K562 (cell line): ENCODE measurements at regions not wholly inside any gene's neighbourhood (a gene's known extent, or its start where the extent isn't known, plus 50 kb on each side); places are given as distances from the start of the nearest gene placed in this dataset.

Source experiments
- ATAC-seq: fragments of 200-7000 bp; cut with Tn5 transposase; 3 replicates; pipeline ENCODE4 v1.9.1; 2020; ENCODE audit warnings: moderate library complexity
- BruUV-seq: library from RNA; stranded (reverse); fragments of 400-500 nt; replicated peaks from 2 replicates; lab custom pipeline; 2021; lab: Mats Ljungman, UMichigan
- CTCF ChIA-PET: fragments of 300-600 bp; formaldehyde crosslinking; extraction: SDS; loops from one replicate; lab custom pipeline; 2021; ENCODE audit warnings: low intra/inter-chr PET ratio; lab: Yijun Ruan, JAX
- POLR2A ChIA-PET: fragments of 300-600, 350-650 bp; sonication (Branson Sonifier 250); formaldehyde crosslinking; extraction: SDS; loops from one replicate; lab custom pipeline; 2021; ENCODE audit warnings: antibody characterized with exemption, inconsistent platforms; lab: Yijun Ruan, JAX
- DNase-seq, 4 experiments: peaks; one replicate each; pipeline versions ENCODE4 v3.0.0 to v3.0.0-alpha.2; 2011 to 2018; ENCODE audit warnings: low spot score in 3 of 4, mixed read lengths in 3 of 4; ENCODE audit errors: extremely low read depth in 1 of 4
- FAIRE-seq: peaks from 2 replicates; lab custom pipeline; 2011; peaks lifted over from hg19 to GRCh38; lab: Jason Lieb, UNC
- H2AFZ ChIP-seq: 2 replicates; pipeline ENCODE4 v1.6.0; 2011; ENCODE audit warnings: low read depth, low read length, control low read depth, inconsistent platforms
- H3K27ac ChIP-seq: fragments of 200-600 bp; 3 replicates; pipeline ENCODE4 v1.8.0; 2011; ENCODE audit warnings: low read depth, mild to moderate bottlenecking, control low read depth, inconsistent platforms, low read length, moderate library complexity, mixed read lengths; ENCODE audit errors: extremely low read depth
- H3K27me3 ChIP-seq, 2 experiments: fragments of 300-600 bp in 1 of 2; 2 replicates in 1 of 2; 3 replicates in 1 of 2; pipeline versions ENCODE4 v1.6.0 to v1.8.0; 2011; ENCODE audit warnings: inconsistent platforms in 2 of 2, low read length in 2 of 2, mild to moderate bottlenecking in 1 of 2, mixed read lengths in 1 of 2, moderate library complexity in 1 of 2; ENCODE audit not compliant: control insufficient read depth in 2 of 2, insufficient read depth in 2 of 2
- H3K36me3 ChIP-seq: fragments of 300-600 bp; 3 replicates; pipeline ENCODE4 v1.8.0; 2011; ENCODE audit warnings: mild to moderate bottlenecking, low read length, inconsistent platforms; ENCODE audit not compliant: control insufficient read depth, insufficient read depth
- H3K4me1 ChIP-seq, 2 experiments: fragments of 200-600 bp in 1 of 2; replicated peaks in 1 of 2; 2 replicates in 1 of 2; 3 replicates in 1 of 2; pipeline versions ENCODE4 v1.5.1 to v1.8.0; 2011; ENCODE audit warnings: inconsistent platforms in 2 of 2, low read length in 2 of 2, mild to moderate bottlenecking in 1 of 2, mixed read lengths in 1 of 2, moderate library complexity in 1 of 2; ENCODE audit not compliant: control insufficient read depth in 2 of 2, insufficient read depth in 2 of 2
- H3K4me2 ChIP-seq: 2 replicates; pipeline ENCODE4 v1.6.1; 2011; ENCODE audit warnings: low read length, control low read depth, inconsistent platforms, mixed read lengths; ENCODE audit not compliant: insufficient read depth
- H3K4me3 ChIP-seq: fragments of 200-600 bp; sonication (generic), shearing (Covaris generic); 2 replicates; pipeline ENCODE4 v1.5.1; 2016; ENCODE audit warnings: control low read depth, inconsistent platforms
- H3K79me2 ChIP-seq: fragments of 200-600 bp; 3 replicates; pipeline ENCODE4 v1.8.0; 2011; ENCODE audit warnings: low read length, inconsistent platforms; ENCODE audit not compliant: control insufficient read depth, insufficient read depth
- H3K9ac ChIP-seq, 2 experiments: 2 replicates each; pipeline versions ENCODE4 v1.6.0 to v1.6.1; 2011; ENCODE audit warnings: low read depth in 2 of 2, low read length in 2 of 2, control low read depth in 1 of 2, inconsistent platforms in 1 of 2, mild to moderate bottlenecking in 1 of 2, mixed read lengths in 1 of 2; ENCODE audit not compliant: insufficient read depth in 1 of 2
- H3K9me1 ChIP-seq: one replicate; pipeline ENCODE4 v1.6.0; 2011; ENCODE audit warnings: inconsistent platforms, mild to moderate bottlenecking, low read length, moderate library complexity; ENCODE audit not compliant: control insufficient read depth, insufficient read depth
- H3K9me3 ChIP-seq: replicated peaks from 2 replicates; pipeline ENCODE4 v1.5.1; 2011; ENCODE audit warnings: low read depth, low read length, inconsistent platforms; ENCODE audit not compliant: control insufficient read depth, insufficient read depth
- H4K20me1 ChIP-seq: replicated peaks from 2 replicates; pipeline ENCODE4 v1.6.1; 2011; ENCODE audit warnings: low read length, inconsistent platforms, mixed read lengths; ENCODE audit not compliant: control insufficient read depth, insufficient read depth
- FOXK2 ChIP-seq, 2 experiments: fragments of 450-650 bp; IDR thresholded peaks in 1 of 2; conservative IDR thresholded peaks in 1 of 2; 2 replicates each; pipeline ENCODE4 v1.6.1; 2016; ENCODE audit warnings: low read depth in 2 of 2, mild to moderate bottlenecking in 1 of 2
- HMG20A ChIP-seq: fragments of 450-650 bp; formaldehyde crosslinking; conservative IDR thresholded peaks from 2 replicates; pipeline ENCODE4 v1.4.0; 2020; ENCODE audit warnings: mild to moderate bottlenecking, mixed read lengths
- MCM3 ChIP-seq: fragments of 450-650 bp; IDR thresholded peaks from 2 replicates; pipeline ENCODE4 v1.6.1; 2016
- NR0B1 ChIP-seq: fragments of 450-650 bp; IDR thresholded peaks from one replicate; pipeline ENCODE4 v1.6.1; 2018; ENCODE audit warnings: mild to moderate bottlenecking, moderate library complexity; ENCODE audit not compliant: partially characterized antibody
- PHB ChIP-seq: fragments of 250-450 bp; sonication (Bioruptor Pico); IDR thresholded peaks from 2 replicates; pipeline ENCODE4 v1.5.0; 2021
- ZBTB17 ChIP-seq: fragments of 450-650 bp; formaldehyde crosslinking; IDR thresholded peaks from 2 replicates; pipeline ENCODE4 v1.4.0; 2020; ENCODE audit warnings: mild to moderate bottlenecking
- ZC3H11A ChIP-seq: IDR thresholded peaks from 2 replicates; pipeline ENCODE4 v1.6.1; 2012; ENCODE audit warnings: low read depth, low read length, improper control_type of control experiment
- ZNF121 ChIP-seq: sonication (generic); formaldehyde crosslinking; conservative IDR thresholded peaks from 2 replicates; pipeline ENCODE4 v1.8.0; 2022; ENCODE audit warnings: missing genetic modification reagents
- WGBS: fragments of 100-300 bp; shearing (Covaris generic); methylation state at CpG from one replicate; pipeline ENCODE4 v1.1.6; 2016; ENCODE audit warnings: low coverage, mixed read lengths; ENCODE audit not compliant: insufficient coverage; ENCODE audit errors: missing lambda C conversion rate; 5-methylcytosine and 5-hydroxymethylcytosine counted together
- in situ Hi-C: fragments of 300-500 bp; cut with MboI; formaldehyde crosslinking; loops from 4 replicates; pipeline ENCODE4 v1.15.0; 2018; ENCODE audit warnings: inconsistent platforms, mixed read lengths
- intact Hi-C: fragments of 100-400 bp; cut with micrococcal nuclease; formaldehyde crosslinking; loops from 2 replicates; pipeline ENCODE4 v1.14.2; 2022
- TF ChIP-seq, protein P1 (sequence below), 2 experiments: fragments of 250-450 bp in 1 of 2; fragments of 450-650 bp in 1 of 2; sonication (Bioruptor Pico) in 1 of 2; IDR thresholded peaks; 2 replicates each; pipeline versions ENCODE4 v1.6.1 to v1.8.0; 2016 to 2021; ENCODE audit warnings: mild to moderate bottlenecking in 2 of 2, moderate library complexity in 2 of 2, missing compliant biosample characterization in 1 of 2, missing genetic modification characterization in 1 of 2

- no peaks in the 10 kb centered on the region for H3K9me1 ChIP-seq
- H3K9ac ChIP-seq, result no peak overlapping the region
- no peak overlapping the region for H2AFZ ChIP-seq
- no TSS peak for BruUV-seq
- CTCF ChIA-PET, result no interaction called here
- POLR2A ChIA-PET, result no interaction called here
- H3K27me3 ChIP-seq, result no peaks in the 10 kb centered on the region
- intact Hi-C loops (no loop called here), in situ Hi-C loops (no loop called here)
- H4K20me1 ChIP-seq, result no peaks in the 10 kb centered on the region
- DNase-seq (no peak), FAIRE-seq (no peak), ATAC-seq (no peak)
- H3K36me3 ChIP-seq, result no peaks in the 10 kb centered on the region
- no peak for TF ChIP-seq ZC3H11A
- TF ChIP-seq MCM3, result no peak
- no peak for TF ChIP-seq NR0B1
- TF ChIP-seq FOXK2 (conservative IDR thresholded peaks at IDR 0.05 in 1 of 2, IDR thresholded peaks at IDR 0.05 in 1 of 2; ENCODE audit: low read depth in 2 of 2), result no peak
- no peak for TF ChIP-seq PHB (CRISPR knock-in tag)
- no peak for TF ChIP-seq ZNF121
- TF ChIP-seq HMG20A (CRISPR knock-in tag), result no peak
- TF ChIP-seq, protein P1, sequence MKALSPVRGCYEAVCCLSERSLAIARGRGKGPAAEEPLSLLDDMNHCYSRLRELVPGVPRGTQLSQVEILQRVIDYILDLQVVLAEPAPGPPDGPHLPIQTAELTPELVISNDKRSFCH (CRISPR knock-in tag; IDR thresholded peaks at IDR 0.05), result no peak
- TF ChIP-seq, protein P1 (tag; IDR thresholded peaks at IDR 0.05), result no peak
- no peak for TF ChIP-seq ZBTB17 (CRISPR knock-in tag)
- no peaks in the 10 kb centered on the region for H3K9me3 ChIP-seq
- no peaks in the 10 kb centered on the region for H3K79me2 ChIP-seq
- no peak overlapping the region for H3K4me2 ChIP-seq
- H3K27ac ChIP-seq, result no peak overlapping the region
- H3K4me3 ChIP-seq, result no peak overlapping the region
- H3K4me1 ChIP-seq, result no peaks in the 10 kb centered on the region
- 0% methylated on average over 2 of the region's 2 CpGs for WGBS
Measured at GRCh38 chr6:142592876-142593275, 291.1 kb downstream of the ADGRG6 start.
